ENCODE measurements at regions not wholly inside any gene's neighbourhood (a gene's known extent, or its start where the extent isn't known, plus 50 kb on each side); places are given as distances from the start of the nearest gene placed in this dataset.
"Not testable (repeated sequence)": the region's sequence is repeated elsewhere in the genome, so short reads cannot be mapped to it uniquely, and the experiment has no call there.

GRCh38 chr13:88852293-88852692, 1181.1 kb downstream of the SLITRK5 start:
- not testable (repeated sequence) for DNase-seq (ENCODE audit: low read depth, low spot score)

- DNase-seq (ENCODE audit: low read depth, low spot score): no peak
Observed at GRCh38 chr13:88857256-88857655, 1186.1 kb downstream of the SLITRK5 start.

DNA sequence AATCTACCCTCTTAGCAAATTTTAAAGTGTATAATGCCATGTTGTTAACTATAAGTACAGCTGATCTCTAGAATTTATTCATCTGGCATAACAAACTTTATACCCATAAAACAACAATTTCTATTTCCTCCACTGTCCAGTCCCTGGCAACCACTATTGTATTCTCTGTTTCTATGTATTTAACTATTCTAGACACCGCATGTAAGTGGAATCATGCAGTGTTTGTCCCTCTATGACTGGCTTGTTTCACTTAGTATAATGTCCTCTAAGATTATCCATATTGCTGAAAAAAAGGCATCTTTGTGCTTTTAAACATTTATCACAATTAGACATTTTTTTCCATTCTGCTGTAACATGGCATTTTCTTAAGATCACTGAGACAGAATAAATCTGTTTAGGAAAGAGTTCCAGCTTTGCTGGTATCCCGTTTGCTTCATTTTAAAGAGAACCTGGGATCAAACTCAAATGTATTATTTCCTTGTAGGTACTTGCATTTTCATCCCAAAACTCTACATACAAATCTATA, 1191.0 kb downstream of the SLITRK5 start:
- no peak for DNase-seq (ENCODE audit: low read depth, low spot score)

GRCh38 chr13:88863116-88863515, 1191.9 kb downstream of the SLITRK5 start:
- no peak for DNase-seq (ENCODE audit: low read depth, low spot score)

- no peak for DNase-seq (ENCODE audit: low read depth, low spot score)
Observed at GRCh38 chr13:88866195-88866594, 1195.0 kb downstream of the SLITRK5 start.

DNA sequence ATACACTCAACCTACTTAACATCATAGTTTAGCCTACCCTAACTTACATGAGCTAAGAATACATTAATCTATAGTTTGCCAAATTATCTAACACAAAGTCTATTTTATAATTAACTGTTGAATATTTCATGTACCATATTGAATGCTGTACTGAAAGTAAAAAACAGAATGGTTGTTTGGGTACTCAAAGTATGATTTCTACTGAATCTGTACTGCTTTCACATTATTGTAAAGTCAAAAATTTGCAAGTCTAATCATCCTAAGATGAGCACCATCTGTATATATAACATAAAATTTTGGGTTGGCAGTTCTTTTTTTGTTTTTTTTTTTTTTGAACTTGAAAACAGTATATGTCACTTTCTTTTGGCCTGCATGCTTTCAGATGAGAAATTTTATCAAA, 1212.6 kb downstream of the SLITRK5 start:
- DNase-seq (ENCODE audit: low read depth, low spot score): no peak

- no peak for DNase-seq (ENCODE audit: low read depth, low spot score)
Observed at GRCh38 chr13:88887045-88887662, 1216.0 kb downstream of the SLITRK5 start.

DNA sequence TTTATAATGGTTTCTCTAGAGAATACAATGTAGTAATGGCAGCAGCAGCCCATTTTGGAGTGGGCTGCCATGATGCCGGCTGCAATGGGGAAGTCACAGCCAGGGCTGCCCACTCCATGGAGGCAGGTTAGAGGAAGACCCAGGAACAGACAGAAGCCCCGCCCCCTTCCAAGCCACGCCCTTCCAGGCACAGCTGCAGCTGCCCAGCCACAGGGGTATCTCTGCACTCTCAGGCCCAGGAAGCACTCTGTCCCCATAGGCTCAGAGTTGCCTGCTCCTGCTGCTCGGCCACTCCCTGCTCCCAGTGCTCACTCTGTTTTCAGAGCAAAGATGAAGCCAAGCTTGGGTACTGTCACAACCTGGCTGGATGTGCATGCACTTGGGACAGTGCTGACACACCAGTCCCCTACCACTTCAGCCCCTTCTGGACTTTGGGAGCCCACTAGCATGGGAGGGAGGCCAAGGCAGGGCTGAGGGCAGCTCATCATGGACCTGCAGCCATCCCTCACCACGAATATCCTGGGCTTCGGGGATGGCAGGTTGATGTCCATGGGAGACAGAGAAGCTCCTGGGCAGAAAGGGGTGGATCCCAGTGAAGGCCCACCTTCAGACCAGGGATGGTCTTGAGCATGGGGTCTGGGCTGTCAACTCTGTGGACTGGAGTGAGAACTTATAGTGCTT, 1224.2 kb downstream of the SLITRK5 start:
- no peak for DNase-seq (ENCODE audit: low read depth, low spot score)

DNA sequence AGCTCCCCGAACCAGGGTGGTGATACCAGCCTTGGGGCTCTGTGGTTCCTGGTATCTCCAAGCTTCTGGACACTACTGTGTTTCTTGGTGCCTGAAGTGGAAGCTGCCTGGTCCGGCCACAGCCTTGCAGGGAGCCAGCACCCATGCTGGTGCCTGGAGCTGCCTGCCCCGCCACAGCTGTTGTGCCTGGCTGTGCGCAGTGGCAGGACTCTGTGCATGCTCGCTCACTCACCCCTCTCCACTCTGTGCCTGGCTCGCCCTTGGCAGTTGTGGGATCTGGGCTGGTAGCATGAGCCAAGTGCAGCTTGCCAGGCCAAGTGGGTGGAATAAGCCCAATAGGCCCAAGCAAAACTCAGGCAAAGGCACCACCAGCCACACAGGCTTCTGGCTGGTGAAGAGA, 1225.3 kb downstream of the SLITRK5 start:
- no peak for DNase-seq (ENCODE audit: low read depth, low spot score)

GRCh38 chr13:88908961-88909441, 1237.8 kb downstream of the SLITRK5 start:
- no peak for DNase-seq (ENCODE audit: low read depth, low spot score)

- DNase-seq (ENCODE audit: low read depth, low spot score): no peak
Observed at GRCh38 chr13:88919970-88920628, 1248.9 kb downstream of the SLITRK5 start.

GRCh38 chr13:88925954-88926353, 1254.8 kb downstream of the SLITRK5 start:
- DNase-seq (ENCODE audit: low read depth, low spot score): no peak

- no peak for DNase-seq (ENCODE audit: low read depth, low spot score)
Observed at GRCh38 chr13:88926890-88927502, 1255.8 kb downstream of the SLITRK5 start.

DNA sequence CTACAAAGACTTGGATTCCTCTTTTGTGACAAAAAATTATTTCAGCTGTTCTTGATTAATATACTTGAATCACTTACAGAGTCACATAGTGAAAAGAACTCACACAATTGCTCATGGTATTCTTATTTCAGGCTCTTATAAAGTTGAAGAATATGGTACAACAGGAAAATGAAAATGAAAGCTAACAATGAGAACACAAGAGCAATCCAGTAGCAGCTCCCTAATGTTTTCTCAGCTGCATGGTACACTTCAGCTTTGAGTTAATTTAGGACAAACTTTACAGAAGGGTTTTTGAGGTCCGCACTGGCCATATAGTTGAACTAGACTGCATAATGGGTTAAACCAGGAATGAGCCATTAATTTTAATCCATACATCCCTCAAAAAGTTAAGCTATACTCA, 1261.8 kb downstream of the SLITRK5 start:
- no peak for DNase-seq (ENCODE audit: low read depth, low spot score)

GRCh38 chr13:88937384-88937783, 1266.2 kb downstream of the SLITRK5 start:
- no peak for DNase-seq (ENCODE audit: low read depth, low spot score)

DNA sequence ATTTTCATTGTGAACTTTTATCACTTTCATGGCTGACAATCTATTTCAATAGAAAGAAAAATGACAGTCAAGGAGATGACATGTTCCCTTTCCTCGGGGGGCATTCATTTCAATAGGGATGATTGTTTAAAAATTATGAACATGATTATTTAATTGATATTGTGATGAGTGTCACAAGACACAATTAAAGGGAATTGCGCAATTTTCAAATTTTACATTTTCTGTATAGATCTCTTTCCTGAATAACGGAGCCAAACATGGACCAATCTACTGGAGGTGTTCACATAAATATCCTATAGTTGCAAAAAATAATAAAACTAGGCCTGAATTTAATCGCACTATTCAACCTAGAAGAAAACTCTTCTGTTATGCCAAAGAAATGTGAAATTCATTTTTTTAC, 1274.6 kb downstream of the SLITRK5 start:
- no peak for DNase-seq (ENCODE audit: low read depth, low spot score)

GRCh38 chr13:88948501-88948900, 1277.3 kb downstream of the SLITRK5 start:
- DNase-seq (ENCODE audit: low read depth, low spot score): no peak

- DNase-seq (ENCODE audit: low read depth, low spot score): no peak
Observed at GRCh38 chr13:88958821-88959220, 1287.7 kb downstream of the SLITRK5 start.

GRCh38 chr13:88976466-88976865, 1305.3 kb downstream of the SLITRK5 start:
- DNase-seq (ENCODE audit: low read depth, low spot score): no peak

DNA sequence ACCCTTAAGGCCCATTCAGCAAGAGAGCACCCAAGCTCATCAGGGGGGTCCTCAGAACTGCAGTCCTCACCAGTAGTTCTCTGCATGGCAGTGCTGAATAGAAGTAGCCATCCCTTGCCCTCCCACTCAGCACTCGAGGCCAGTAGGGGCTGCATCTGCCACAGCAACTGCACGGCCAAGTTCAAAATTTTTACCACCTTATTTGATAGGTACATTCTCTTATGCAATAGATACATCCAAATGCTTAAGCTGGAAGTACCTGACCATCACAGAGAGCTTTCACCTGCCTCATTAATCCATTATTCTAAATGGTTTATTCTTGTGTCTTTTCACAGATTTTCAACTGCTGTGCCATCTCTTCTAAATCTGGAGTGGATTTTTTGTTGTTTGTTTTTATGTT, 1307.4 kb downstream of the SLITRK5 start:
- DNase-seq (ENCODE audit: low read depth, low spot score): no peak

GRCh38 chr13:88979465-88980175, 1308.4 kb downstream of the SLITRK5 start:
- DNase-seq (ENCODE audit: low read depth, low spot score): no peak

Data from pulmonary artery endothelial cell (primary cell).